ENCODE measurements at regions not wholly inside any gene's neighbourhood (a gene's known extent, or its start where the extent isn't known, plus 50 kb on each side); places are given as distances from the start of the nearest gene placed in this dataset.

DNA sequence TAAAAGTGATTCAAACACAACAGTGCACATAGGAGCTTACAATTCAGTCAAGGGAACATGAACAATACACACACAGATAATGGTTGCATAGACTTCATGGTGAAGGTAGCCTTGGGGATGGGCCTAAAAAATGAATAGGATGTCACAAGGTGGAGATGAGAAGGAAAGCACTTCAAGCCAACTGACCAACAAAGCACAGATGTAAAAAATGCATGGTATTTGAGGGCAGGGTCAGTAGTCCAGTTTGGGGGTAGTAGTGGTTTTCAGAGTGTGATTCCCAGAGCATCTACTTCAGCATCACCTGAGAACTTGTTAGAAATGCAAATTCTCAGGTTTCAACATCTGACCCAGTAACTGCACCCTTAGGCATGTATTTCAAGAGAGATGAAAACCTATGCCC lies 88.9 kb downstream of the PERP start:
- TF ChIP-seq, protein P1, sequence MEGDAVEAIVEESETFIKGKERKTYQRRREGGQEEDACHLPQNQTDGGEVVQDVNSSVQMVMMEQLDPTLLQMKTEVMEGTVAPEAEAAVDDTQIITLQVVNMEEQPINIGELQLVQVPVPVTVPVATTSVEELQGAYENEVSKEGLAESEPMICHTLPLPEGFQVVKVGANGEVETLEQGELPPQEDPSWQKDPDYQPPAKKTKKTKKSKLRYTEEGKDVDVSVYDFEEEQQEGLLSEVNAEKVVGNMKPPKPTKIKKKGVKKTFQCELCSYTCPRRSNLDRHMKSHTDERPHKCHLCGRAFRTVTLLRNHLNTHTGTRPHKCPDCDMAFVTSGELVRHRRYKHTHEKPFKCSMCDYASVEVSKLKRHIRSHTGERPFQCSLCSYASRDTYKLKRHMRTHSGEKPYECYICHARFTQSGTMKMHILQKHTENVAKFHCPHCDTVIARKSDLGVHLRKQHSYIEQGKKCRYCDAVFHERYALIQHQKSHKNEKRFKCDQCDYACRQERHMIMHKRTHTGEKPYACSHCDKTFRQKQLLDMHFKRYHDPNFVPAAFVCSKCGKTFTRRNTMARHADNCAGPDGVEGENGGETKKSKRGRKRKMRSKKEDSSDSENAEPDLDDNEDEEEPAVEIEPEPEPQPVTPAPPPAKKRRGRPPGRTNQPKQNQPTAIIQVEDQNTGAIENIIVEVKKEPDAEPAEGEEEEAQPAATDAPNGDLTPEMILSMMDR (IDR thresholded peaks at IDR 0.05; ENCODE audit: unreplicated experiment): no peak
- intact Hi-C loops (cut with micrococcal nuclease; ENCODE audit: unreplicated experiment): no loop called here
- Mint-ChIP-seq H3K27me3 (ENCODE audit: unreplicated experiment) (no peaks in the 10 kb centered on the region), H3K4me1 (ENCODE audit: low read depth, unreplicated experiment) (no peaks in the 10 kb centered on the region), H3K27ac (ENCODE audit: unreplicated experiment) (no peak overlapping the region), H3K9me3 (ENCODE audit: low read depth, unreplicated experiment) (no peaks in the 10 kb centered on the region), H3K36me3 (ENCODE audit: insufficient read depth, unreplicated experiment) (no peaks in the 10 kb centered on the region), H3K4me3 (ENCODE audit: low read depth, unreplicated experiment) (no peak overlapping the region)
- BruUV-seq (replicated peaks): no TSS peak
- DNase-seq: no peak
- CTCF ChIA-PET: no interaction called here

DNA sequence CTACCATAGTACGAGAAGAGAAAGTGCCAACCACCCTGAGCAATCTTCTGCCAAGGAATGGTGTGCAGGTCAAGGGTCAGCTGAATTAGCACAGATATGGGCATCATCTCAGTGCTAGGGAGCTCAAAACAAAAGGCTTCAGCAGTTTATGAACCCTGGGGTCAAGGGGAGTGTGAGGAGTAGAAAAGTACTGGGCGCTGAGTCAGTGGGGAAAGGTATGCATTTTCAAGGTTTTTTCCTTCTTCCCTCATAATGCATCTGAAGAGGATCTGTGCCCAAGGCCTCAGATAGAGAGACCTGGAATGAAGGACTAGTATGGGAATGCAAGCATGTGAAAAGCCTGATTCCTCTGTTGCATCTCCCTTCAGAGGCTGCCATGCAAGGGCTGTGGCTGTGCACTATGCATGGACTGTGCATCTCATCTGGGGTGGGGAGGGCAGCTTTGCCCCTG lies 81.7 kb downstream of the PERP start:
- H3K27ac Mint-ChIP-seq (ENCODE audit: unreplicated experiment): no peak overlapping the region
- no peak for DNase-seq
- H3K27me3 Mint-ChIP-seq (ENCODE audit: unreplicated experiment): no peaks in the 10 kb centered on the region
- CTCF ChIA-PET: no interaction called here
- intact Hi-C loops (cut with micrococcal nuclease; ENCODE audit: unreplicated experiment): no loop called here
- no TSS peak for BruUV-seq (replicated peaks)
- H3K36me3 Mint-ChIP-seq (ENCODE audit: insufficient read depth, unreplicated experiment): no peaks in the 10 kb centered on the region
- H3K4me1 Mint-ChIP-seq (ENCODE audit: low read depth, unreplicated experiment): peaks cover 18% of the 10 kb centered on the region
- TF ChIP-seq, protein P1 (IDR thresholded peaks at IDR 0.05; ENCODE audit: unreplicated experiment): no peak
- H3K9me3 Mint-ChIP-seq (ENCODE audit: low read depth, unreplicated experiment): no peaks in the 10 kb centered on the region
- H3K4me3 Mint-ChIP-seq (ENCODE audit: low read depth, unreplicated experiment): no peak overlapping the region

DNA sequence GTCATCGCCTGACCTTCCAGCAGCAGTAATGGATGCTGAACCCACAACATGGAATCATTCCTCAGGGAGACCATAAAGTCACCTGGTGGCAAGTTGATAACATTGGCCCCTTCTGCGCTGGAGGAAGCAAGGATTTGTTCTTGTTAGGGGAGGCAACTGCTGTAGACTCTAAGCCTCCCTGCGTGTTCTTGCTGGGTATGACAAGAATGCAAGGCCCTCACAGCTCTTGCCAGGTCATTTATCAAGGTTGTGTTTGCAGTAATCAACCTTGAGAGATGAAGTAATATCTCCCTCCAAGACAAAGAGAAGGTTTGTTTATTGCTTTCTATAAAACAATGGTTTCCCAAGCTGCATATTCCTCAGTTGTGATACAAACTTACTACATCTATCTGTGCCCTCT lies 80.9 kb downstream of the PERP start:
- Mint-ChIP-seq H3K36me3 (ENCODE audit: insufficient read depth, unreplicated experiment) (no peaks in the 10 kb centered on the region), H3K9me3 (ENCODE audit: low read depth, unreplicated experiment) (no peaks in the 10 kb centered on the region), H3K4me1 (ENCODE audit: low read depth, unreplicated experiment) (peaks cover 18% of the 10 kb centered on the region), H3K27ac (ENCODE audit: unreplicated experiment) (no peak overlapping the region), H3K27me3 (ENCODE audit: unreplicated experiment) (no peaks in the 10 kb centered on the region), H3K4me3 (ENCODE audit: low read depth, unreplicated experiment) (no peak overlapping the region)
- intact Hi-C loops (cut with micrococcal nuclease; ENCODE audit: unreplicated experiment): no loop called here
- DNase-seq: no peak
- no TSS peak for BruUV-seq (replicated peaks)
- CTCF ChIA-PET: no interaction called here
- TF ChIP-seq, protein P1 (IDR thresholded peaks at IDR 0.05; ENCODE audit: unreplicated experiment): no peak

DNA sequence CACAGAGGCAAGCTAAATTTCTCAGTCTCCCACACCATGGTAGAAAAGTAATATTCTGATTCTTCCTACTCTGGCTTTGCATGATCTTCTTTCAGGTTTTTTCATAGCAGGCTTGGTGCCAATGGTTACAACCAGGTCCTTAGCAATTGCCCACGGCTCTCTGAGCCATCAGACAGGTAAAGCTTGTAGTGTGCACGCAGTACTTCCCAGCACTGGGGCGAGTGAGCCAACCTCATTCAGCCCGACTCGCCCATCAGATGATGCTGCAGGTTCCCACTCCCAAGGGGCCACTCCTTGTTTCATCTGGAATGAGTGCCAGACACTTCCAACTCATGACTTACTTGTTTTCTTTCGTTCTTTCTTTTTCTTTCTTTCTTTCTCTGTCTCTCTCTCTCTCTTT lies 78.3 kb downstream of the PERP start:
- H3K4me3 Mint-ChIP-seq (ENCODE audit: low read depth, unreplicated experiment): no peak overlapping the region
- H3K4me1 Mint-ChIP-seq (ENCODE audit: low read depth, unreplicated experiment): peaks cover 18% of the 10 kb centered on the region
- intact Hi-C loops (cut with micrococcal nuclease; ENCODE audit: unreplicated experiment): no loop called here
- no peak for DNase-seq
- no peaks in the 10 kb centered on the region for H3K9me3 Mint-ChIP-seq (ENCODE audit: low read depth, unreplicated experiment)
- CTCF ChIA-PET: no interaction called here
- H3K27me3 Mint-ChIP-seq (ENCODE audit: unreplicated experiment): no peaks in the 10 kb centered on the region
- no peaks in the 10 kb centered on the region for H3K36me3 Mint-ChIP-seq (ENCODE audit: insufficient read depth, unreplicated experiment)
- H3K27ac Mint-ChIP-seq (ENCODE audit: unreplicated experiment): no peak overlapping the region
- TF ChIP-seq, protein P1 (IDR thresholded peaks at IDR 0.05; ENCODE audit: unreplicated experiment): no peak
- no TSS peak for BruUV-seq (replicated peaks)

Measured in Calu3 (cell line).